SU-DHL-6 (cell line): ENCODE measurements at regions not wholly inside any gene's neighbourhood (a gene's known extent, or its start where the extent isn't known, plus 50 kb on each side); places are given as distances from the start of the nearest gene placed in this dataset.

Experiments used
- H2AFZ ChIP-seq: fragments of 200-600 bp; sonication (generic); 2 replicates; pipeline ENCODE4 v1.6.1; 2014; ENCODE audit warnings: low read depth, mild to moderate bottlenecking, moderate library complexity, mixed read lengths, antibody characterized with exemption, low read length; ENCODE audit not compliant: severe bottlenecking
- H3F3A ChIP-seq: fragments of 200-600 bp; shearing (Covaris generic); 2 replicates; pipeline ENCODE4 v1.6.0; 2016; ENCODE audit warnings: antibody characterized with exemption, mild to moderate bottlenecking; ENCODE audit not compliant: insufficient read depth
- H3K27ac ChIP-seq: fragments of 200-600 bp; sonication (generic); 2 replicates; pipeline ENCODE4 v1.5.1; 2016; ENCODE audit warnings: low read depth, mild to moderate bottlenecking, low read length, moderate library complexity, mixed read lengths
- H3K27me3 ChIP-seq: fragments of 200-600 bp; sonication (generic), shearing (Covaris generic); 2 replicates; pipeline ENCODE4 v1.6.0; 2014; ENCODE audit warnings: mild to moderate bottlenecking, low read length
- H3K36me3 ChIP-seq: fragments of 200-600 bp; sonication (generic); 2 replicates; pipeline ENCODE4 v1.6.1; 2014; ENCODE audit warnings: mild to moderate bottlenecking, low read length, mixed read lengths
- H3K4me2 ChIP-seq: fragments of 300-600, 200-600 bp; shearing (Covaris generic), sonication (generic); 2 replicates; pipeline ENCODE4 v1.6.0; 2014; ENCODE audit warnings: low read length, low read depth, mild to moderate bottlenecking; ENCODE audit not compliant: poor library complexity, severe bottlenecking
- H3K4me3 ChIP-seq: fragments of 200-600 bp; sonication (generic); 2 replicates; pipeline ENCODE4 v1.5.1; 2014; ENCODE audit warnings: antibody characterized with exemption, low read length, mild to moderate bottlenecking, mixed read lengths; ENCODE audit not compliant: insufficient read depth, poor library complexity, severe bottlenecking
- H3K79me2 ChIP-seq: fragments of 200-600 bp; sonication (generic); 2 replicates; pipeline ENCODE4 v1.6.1; 2014; ENCODE audit warnings: mild to moderate bottlenecking, low read length, moderate library complexity; ENCODE audit not compliant: insufficient read depth
- H3K9ac ChIP-seq: fragments of 200-600 bp; sonication (generic); 2 replicates; pipeline ENCODE4 v1.7.0; 2014; ENCODE audit warnings: mild to moderate bottlenecking, low read length
- H3K9me2 ChIP-seq: fragments of 200-600 bp; sonication (generic); replicated peaks from 2 replicates; pipeline ENCODE4 v1.6.1; 2014; ENCODE audit warnings: low read length; ENCODE audit not compliant: insufficient read depth
- H3K9me3 ChIP-seq: fragments of 200-600 bp; sonication (generic); 2 replicates; pipeline ENCODE4 v1.6.1; 2014; ENCODE audit warnings: low read length, mixed read lengths; ENCODE audit not compliant: insufficient read depth
- H4K20me1 ChIP-seq: fragments of 200-600 bp; sonication (generic); 2 replicates; pipeline ENCODE4 v1.6.1; 2014; ENCODE audit warnings: low read depth, mild to moderate bottlenecking, antibody characterized with exemption, low read length, moderate library complexity, mixed read lengths
- CTCF ChIP-seq: fragments of 200-600 bp; sonication (generic); IDR thresholded peaks from one replicate; pipeline ENCODE4 v1.5.1; 2017; ENCODE audit warnings: antibody characterized with exemption, mild to moderate bottlenecking, low read length, moderate library complexity; ENCODE audit not compliant: insufficient read depth, poor library complexity, severe bottlenecking
- EZH2phosphoT487 ChIP-seq: fragments of 200-600 bp; sonication (generic), shearing (Covaris generic); conservative IDR thresholded peaks from 2 replicates; pipeline ENCODE4 v1.6.1; 2018; ENCODE audit warnings: mild to moderate bottlenecking, antibody characterized with exemption, low read length, moderate library complexity, mixed read lengths

GRCh38 chr11:80085563-80085962 is 644.7 kb upstream of the TENM4 start:
- Histone ChIP-seq H2AFZ (no peak overlapping the region), H3F3A (no peaks in the 10 kb centered on the region), H4K20me1 (no peaks in the 10 kb centered on the region), H3K9me2 (no peaks in the 10 kb centered on the region), H3K9ac (no peak overlapping the region), H3K27me3 (no peaks in the 10 kb centered on the region), H3K4me2 (no peak overlapping the region), H3K79me2 (no peaks in the 10 kb centered on the region), H3K27ac (no peak overlapping the region), H3K4me3 (no peak overlapping the region), H3K36me3 (no peaks in the 10 kb centered on the region), H3K9me3 (no peaks in the 10 kb centered on the region)
- TF ChIP-seq CTCF (no peak), EZH2phosphoT487 (no peak)

- H3K27ac ChIP-seq: no peak overlapping the region
- H3K4me2 ChIP-seq: no peak overlapping the region
- no peak for TF ChIP-seq EZH2phosphoT487
- TF ChIP-seq CTCF: no peak
- no peaks in the 10 kb centered on the region for H3K27me3 ChIP-seq
- no peak overlapping the region for H2AFZ ChIP-seq
- H3K9ac ChIP-seq: no peak overlapping the region
- no peaks in the 10 kb centered on the region for H3K9me3 ChIP-seq
- no peaks in the 10 kb centered on the region for H3F3A ChIP-seq
- H3K79me2 ChIP-seq: no peaks in the 10 kb centered on the region
- H3K4me3 ChIP-seq: no peak overlapping the region
- H4K20me1 ChIP-seq: no peaks in the 10 kb centered on the region
- no peaks in the 10 kb centered on the region for H3K36me3 ChIP-seq
- no peaks in the 10 kb centered on the region for H3K9me2 ChIP-seq
Observed at GRCh38 chr11:80084608-80085007, 643.8 kb upstream of the TENM4 start.

DNA sequence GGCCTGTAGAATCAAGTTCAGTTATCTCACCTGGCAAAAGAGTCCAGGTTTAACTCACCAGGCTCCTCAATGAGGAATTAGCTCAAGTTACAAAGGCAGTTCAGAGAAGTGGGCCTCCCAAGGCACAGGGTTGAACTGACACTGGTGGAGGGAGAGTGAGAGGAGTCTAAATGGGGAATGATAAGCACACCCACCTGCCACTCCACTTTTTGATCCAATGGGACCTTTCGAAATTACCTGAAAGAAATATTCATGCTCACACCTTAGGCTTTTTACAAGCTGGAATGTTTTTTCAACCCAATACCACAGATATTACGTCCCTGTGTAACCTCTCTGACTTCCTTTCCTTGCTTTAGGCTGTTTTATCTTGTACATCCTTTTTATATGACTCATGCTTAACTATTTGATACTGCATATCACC is 642.7 kb upstream of the TENM4 start:
- no peak overlapping the region for H3K4me2 ChIP-seq

More for the DNA sequence above, 642.7 kb upstream of the TENM4 start:
- Histone ChIP-seq H3K27ac (no peak overlapping the region), H3K9me3 (no peaks in the 10 kb centered on the region), H3K9ac (no peak overlapping the region), H3K36me3 (no peaks in the 10 kb centered on the region), H3F3A (no peaks in the 10 kb centered on the region), H3K79me2 (no peaks in the 10 kb centered on the region), H3K27me3 (no peaks in the 10 kb centered on the region), H3K4me3 (no peak overlapping the region), H3K9me2 (no peaks in the 10 kb centered on the region), H2AFZ (no peak overlapping the region), H4K20me1 (no peaks in the 10 kb centered on the region)
- no peak for TF ChIP-seq EZH2phosphoT487
- TF ChIP-seq CTCF: no peak
